HuH-7.5 (cell line): ENCODE measurements at regions not wholly inside any gene's neighbourhood (a gene's known extent, or its start where the extent isn't known, plus 50 kb on each side); places are given as distances from the start of the nearest gene placed in this dataset.

Experiments
- DNase-seq: peaks from one replicate; pipeline ENCODE4 v3.0.0; 2011; ENCODE audit warnings: low spot score

GRCh38 chr12:126591533-126591932 lies 1526.3 kb downstream of the AACS start:
- DNase-seq, result no peak

GRCh38 chr12:126601184-126602170 lies 1536.2 kb downstream of the AACS start:
- DNase-seq, result no peak

DNA sequence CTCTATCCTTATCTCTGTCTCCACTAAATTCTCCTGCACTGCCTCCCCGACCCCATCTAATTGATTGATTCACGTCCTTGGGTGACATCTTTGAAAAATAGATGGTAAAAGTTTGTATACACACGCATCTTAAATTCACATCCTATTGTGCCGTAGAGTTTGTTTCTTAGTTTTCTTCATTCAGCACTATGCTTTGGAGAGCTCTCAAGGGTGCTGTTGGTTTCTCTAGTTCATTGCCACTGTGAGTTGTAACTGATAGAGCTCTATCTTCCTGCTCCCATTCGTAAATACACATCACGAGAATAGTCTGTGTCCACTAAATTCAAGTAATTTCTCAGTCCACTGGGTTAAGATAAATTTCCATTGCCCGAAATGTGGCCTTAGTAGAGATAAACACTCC lies 1537.4 kb downstream of the AACS start:
- DNase-seq, result no peak

- DNase-seq, result no peak
These were observed 1541.9 kb downstream of the AACS start for GRCh38 chr12:126607157-126607556.

DNA sequence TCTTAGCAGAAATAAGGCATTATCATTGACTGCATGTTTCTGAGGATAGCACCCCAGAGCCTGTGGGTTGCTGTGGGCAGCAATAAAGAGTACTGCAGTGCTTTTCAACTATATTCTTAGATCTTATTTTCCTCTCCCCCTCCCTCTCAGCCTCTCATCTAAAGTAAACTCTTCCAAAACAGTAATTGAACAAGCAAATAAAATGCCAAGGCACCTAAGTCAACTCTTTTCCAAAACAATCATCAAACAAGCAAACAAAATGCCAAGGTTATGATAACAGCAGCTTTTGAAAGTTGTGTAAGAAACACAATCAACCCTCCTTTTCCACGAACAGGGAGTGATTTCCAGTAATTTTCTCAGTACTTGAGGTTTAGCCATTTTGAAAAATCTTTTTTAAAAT lies 1542.6 kb downstream of the AACS start:
- no peak for DNase-seq

GRCh38 chr12:126608607-126609175 lies 1543.5 kb downstream of the AACS start:
- no peak for DNase-seq

- no peak for DNase-seq
These were observed 1551.2 kb downstream of the AACS start for GRCh38 chr12:126616441-126616840.

- DNase-seq, result no peak
These were observed 1552.1 kb downstream of the AACS start for GRCh38 chr12:126617312-126617711.

DNA sequence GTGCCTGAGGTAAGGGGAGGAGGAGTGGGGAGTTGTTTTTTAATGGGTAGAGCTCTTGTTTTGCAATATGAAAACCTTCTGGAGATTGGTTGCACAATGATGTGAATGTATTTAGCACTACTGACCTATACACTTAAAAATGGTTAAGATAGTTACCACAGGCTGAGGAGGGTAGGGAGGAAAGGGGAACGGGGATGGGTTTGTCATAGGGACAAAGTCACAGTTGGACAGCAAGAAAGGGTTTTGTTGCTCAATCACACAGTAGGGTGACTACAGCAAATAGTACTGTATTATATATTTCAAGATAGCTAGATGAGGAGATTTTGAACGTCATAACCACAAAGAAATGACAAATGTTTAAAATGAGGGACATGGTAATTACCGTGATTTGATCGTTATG lies 1562.4 kb downstream of the AACS start:
- no peak for DNase-seq

DNA sequence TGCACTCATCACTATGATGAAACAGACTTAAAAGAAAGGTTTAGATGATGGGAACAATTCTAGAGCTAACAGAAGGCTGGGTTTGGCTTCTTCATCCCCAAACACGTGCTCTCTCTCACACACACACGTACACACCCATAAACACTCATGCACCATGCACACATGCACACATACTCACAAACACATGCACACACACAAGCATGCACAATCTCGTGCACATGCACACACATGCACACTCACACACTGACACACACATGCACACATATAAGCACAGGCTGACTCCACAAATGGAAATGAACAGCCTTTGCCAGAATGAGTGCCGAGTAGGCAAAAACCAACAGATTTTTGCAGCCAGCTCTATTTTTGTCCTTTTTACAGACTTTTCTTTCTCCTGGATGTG lies 1571.6 kb downstream of the AACS start:
- DNase-seq, result no peak

DNA sequence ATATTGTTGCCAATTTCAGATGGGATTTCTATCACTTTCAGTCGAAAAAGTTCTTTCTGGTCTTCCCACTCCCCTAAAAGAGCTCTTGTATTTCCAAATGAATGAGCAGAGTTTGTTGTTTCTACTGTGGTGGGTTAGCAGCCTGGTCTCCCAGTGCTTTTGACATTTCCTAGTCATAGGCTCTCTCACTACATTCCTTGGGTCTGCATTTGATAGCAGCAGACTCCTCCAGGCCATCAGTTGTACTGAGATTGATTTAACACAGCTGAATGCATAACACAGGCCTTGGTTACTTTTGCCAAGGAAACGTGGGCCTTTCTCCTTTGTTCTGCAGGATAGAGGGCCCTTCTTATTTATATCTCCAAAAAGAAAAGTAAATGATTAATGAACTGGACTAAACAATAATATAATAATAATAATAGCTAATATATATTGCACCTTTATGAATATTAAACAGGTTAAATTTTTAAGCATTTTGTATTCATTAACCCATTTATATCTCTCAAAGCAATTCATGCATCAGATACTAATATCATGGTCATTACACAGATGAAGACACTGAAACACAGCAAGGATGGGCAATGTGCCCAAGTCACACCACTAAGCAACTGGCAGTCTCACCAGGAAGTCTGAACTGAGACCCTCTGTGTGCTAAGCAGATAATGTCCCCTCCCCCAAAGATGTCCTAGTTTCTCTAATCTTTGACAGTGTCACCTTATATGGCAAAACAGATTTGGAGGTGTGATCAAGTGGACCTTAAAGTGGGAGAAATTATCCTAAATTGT lies 1579.2 kb downstream of the AACS start:
- no peak for DNase-seq

GRCh38 chr12:126648074-126648473 lies 1582.8 kb downstream of the AACS start:
- no peak for DNase-seq

- DNase-seq, result no peak
These were observed 1585.9 kb downstream of the AACS start for GRCh38 chr12:126651133-126651532.

DNA sequence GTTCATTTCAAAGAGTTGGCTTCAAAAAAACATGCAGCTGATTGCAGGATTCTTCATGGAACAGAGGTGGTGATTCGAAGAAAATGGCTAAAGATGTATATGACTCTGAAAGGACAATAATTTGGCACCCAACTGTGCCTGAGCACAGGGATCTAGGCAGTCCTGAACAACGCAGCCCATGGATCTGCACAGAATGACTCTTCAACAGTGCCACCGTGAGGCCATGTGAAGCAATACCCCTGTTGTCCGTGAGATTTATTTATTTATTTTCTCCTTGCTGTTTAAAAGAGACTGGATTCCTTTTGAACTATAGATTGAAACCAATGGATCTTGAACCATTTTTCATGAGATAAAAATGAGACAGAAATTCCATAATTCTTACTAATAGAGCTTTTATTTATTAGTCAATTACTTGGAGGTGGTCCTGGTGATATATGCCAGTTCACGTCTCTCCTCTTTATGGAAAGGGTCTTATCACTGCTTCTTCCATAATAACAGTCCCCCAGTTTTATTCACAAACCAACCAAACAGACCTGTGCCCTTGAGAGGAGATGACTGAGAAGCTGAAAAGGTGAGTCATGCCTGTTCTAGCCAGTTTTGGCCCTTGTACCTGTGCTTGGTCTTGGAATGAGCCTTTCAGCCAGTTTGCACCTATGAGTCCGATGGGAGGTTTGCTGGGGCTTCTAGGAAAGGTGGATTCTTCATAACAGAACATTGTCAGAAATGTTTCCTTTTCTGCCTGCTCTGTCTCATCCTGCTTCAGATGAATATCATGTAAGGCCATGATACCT lies 1598.3 kb downstream of the AACS start:
- no peak for DNase-seq

GRCh38 chr12:126667339-126667738 lies 1599.6 kb upstream of the TMEM132C start:
- no peak for DNase-seq

GRCh38 chr12:126668538-126668937 lies 1598.4 kb upstream of the TMEM132C start:
- DNase-seq, result no peak

- DNase-seq, result no peak
These were observed 1598.0 kb upstream of the TMEM132C start for GRCh38 chr12:126668961-126669360.

DNA sequence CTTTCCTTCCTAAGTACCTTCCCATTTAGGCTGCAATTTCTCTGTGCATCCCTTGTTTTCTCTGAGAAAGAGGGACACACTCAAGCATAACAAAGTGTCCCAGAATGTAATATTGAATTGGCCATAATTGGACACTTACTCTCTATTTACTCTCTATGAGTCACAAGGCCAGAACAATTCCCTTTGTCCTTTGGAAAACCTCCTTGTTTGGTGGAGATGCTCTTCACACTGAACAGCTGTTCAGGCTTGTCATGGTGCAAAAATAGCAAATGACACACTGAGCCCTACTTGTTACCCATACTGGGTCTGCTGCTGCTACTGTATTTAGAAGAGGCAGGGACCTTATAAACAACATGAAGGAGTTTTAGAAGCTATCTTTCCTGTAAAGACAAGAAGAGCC lies 1590.5 kb upstream of the TMEM132C start:
- DNase-seq, result no peak

DNA sequence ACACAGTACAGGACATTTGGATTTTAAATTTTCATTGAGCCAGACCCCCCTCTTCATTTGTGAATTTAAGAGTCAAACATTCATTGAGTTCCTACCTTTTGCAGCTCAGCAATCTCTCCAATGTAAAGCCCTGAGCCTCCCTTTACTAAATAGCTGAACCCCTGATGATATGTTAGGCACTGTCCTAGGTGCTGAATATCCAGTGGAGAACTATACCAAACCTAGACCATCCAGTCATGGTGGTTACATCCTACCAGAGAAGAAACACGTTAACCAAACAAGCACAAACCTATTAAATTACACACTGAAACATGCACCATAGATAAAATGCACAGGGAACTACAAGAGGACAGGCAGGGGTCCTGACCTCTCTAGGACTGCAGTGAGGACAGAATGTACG lies 1585.3 kb upstream of the TMEM132C start:
- DNase-seq, result no peak

GRCh38 chr12:126684703-126685102 lies 1582.3 kb upstream of the TMEM132C start:
- DNase-seq, result no peak

- no peak for DNase-seq
These were observed 1581.3 kb upstream of the TMEM132C start for GRCh38 chr12:126685636-126686035.

GRCh38 chr12:126688556-126688955 lies 1578.4 kb upstream of the TMEM132C start:
- DNase-seq, result no peak
